GM21381 (cell line): ENCODE measurements at regions not wholly inside any gene's neighbourhood (a gene's known extent, or its start where the extent isn't known, plus 50 kb on each side); places are given as distances from the start of the nearest gene placed in this dataset.
"Not testable (repeated sequence)": the region's sequence is repeated elsewhere in the genome, so short reads cannot be mapped to it uniquely, and the experiment has no call there.

Source experiments
- ATAC-seq: cut with Tn5 transposase; IDR thresholded peaks from one replicate; pipeline ENCODE4 v1.9.1; 2021; ENCODE audit warnings: mild to moderate bottlenecking, moderate library complexity; ENCODE audit not compliant: unreplicated experiment

GRCh38 chr3:157921811-157922210 is 184.4 kb downstream of the SHOX2 start:
- ATAC-seq: no peak

GRCh38 chr3:157920822-157921700 is 185.2 kb downstream of the SHOX2 start:
- ATAC-seq: no peak

GRCh38 chr3:157919319-157919887 is 186.8 kb downstream of the SHOX2 start:
- ATAC-seq: no peak

- ATAC-seq: no peak
These were observed 187.8 kb downstream of the SHOX2 start for GRCh38 chr3:157918402-157918801.

GRCh38 chr3:157916672-157917071 is 189.5 kb downstream of the SHOX2 start:
- no peak for ATAC-seq

- ATAC-seq: no peak
These were observed 191.3 kb downstream of the SHOX2 start for GRCh38 chr3:157914882-157915281.

- no peak for ATAC-seq
These were observed 192.5 kb downstream of the SHOX2 start for GRCh38 chr3:157913741-157914150.

GRCh38 chr3:157912514-157913451 is 193.4 kb downstream of the SHOX2 start:
- ATAC-seq: no peak

- no peak for ATAC-seq
These were observed 199.6 kb downstream of the SHOX2 start for GRCh38 chr3:157906627-157907026.

- ATAC-seq: no peak
These were observed 200.3 kb downstream of the SHOX2 start for GRCh38 chr3:157905885-157906284.

- not testable (repeated sequence) for ATAC-seq
These were observed 203.5 kb downstream of the SHOX2 start for GRCh38 chr3:157902680-157903079.

GRCh38 chr3:157888040-157888439 is 218.2 kb downstream of the SHOX2 start:
- ATAC-seq: no peak

GRCh38 chr3:157876556-157876955 is 229.7 kb downstream of the SHOX2 start:
- no peak for ATAC-seq

- ATAC-seq: no peak
These were observed 233.3 kb downstream of the SHOX2 start for GRCh38 chr3:157872902-157873301.

GRCh38 chr3:157871838-157872460 is 234.3 kb downstream of the SHOX2 start:
- no peak for ATAC-seq

- no peak for ATAC-seq
These were observed 235.0 kb downstream of the SHOX2 start for GRCh38 chr3:157871248-157871647.

- no peak for ATAC-seq
These were observed 237.3 kb downstream of the SHOX2 start for GRCh38 chr3:157868946-157869345.

- no peak for ATAC-seq
These were observed 238.0 kb downstream of the SHOX2 start for GRCh38 chr3:157868196-157868595.

- ATAC-seq: peak; percentile 94
These were observed 240.7 kb downstream of the SHOX2 start for GRCh38 chr3:157865352-157866000.

GRCh38 chr3:157861076-157861765 is 245.0 kb downstream of the SHOX2 start:
- ATAC-seq: no peak
